HL-60 (cell line): ENCODE measurements at regions not wholly inside any gene's neighbourhood (a gene's known extent, or its start where the extent isn't known, plus 50 kb on each side); places are given as distances from the start of the nearest gene placed in this dataset.

Experiments
- DNase-seq, 2 experiments: peaks; one replicate each; pipeline ENCODE4 v3.0.0-alpha.2; 2010 to 2020; ENCODE audit warnings: low read depth in 1 of 2, low spot score in 1 of 2
- H3K27ac ChIP-seq: fragments of 250-450 bp; sonication (Bioruptor Pico); replicated peaks from 2 replicates; pipeline ENCODE4 v1.5.1; 2020; ENCODE audit warnings: mild to moderate bottlenecking, moderate library complexity
- H3K27me3 ChIP-seq: fragments of 250-450 bp; sonication (Bioruptor Pico); 2 replicates; pipeline ENCODE4 v1.5.1; 2021; ENCODE audit warnings: mild to moderate bottlenecking, moderate library complexity; ENCODE audit not compliant: insufficient read depth, poor library complexity, severe bottlenecking
- H3K4me3 ChIP-seq: replicated peaks from 2 replicates; pipeline ENCODE4 v1.5.1; 2011; ENCODE audit warnings: mild to moderate bottlenecking, control low read depth, low read length; ENCODE audit not compliant: insufficient read depth
- CTCF ChIP-seq: IDR thresholded peaks from one replicate; pipeline ENCODE4 v1.5.1; 2011; ENCODE audit warnings: low read length, control low read depth, inconsistent platforms; ENCODE audit not compliant: insufficient read depth
- GABPA ChIP-seq: IDR thresholded peaks from 2 replicates; pipeline ENCODE4 v1.6.1; 2012; ENCODE audit warnings: low read depth
- POLR2AphosphoS5 ChIP-seq: IDR thresholded peaks from 2 replicates; pipeline ENCODE4 v1.6.1; 2012; ENCODE audit warnings: low read depth
- REST ChIP-seq: IDR thresholded peaks from 2 replicates; pipeline ENCODE4 v1.6.1; 2012; ENCODE audit warnings: low read depth; ENCODE audit not compliant: insufficient replicate concordance
- SPI1 ChIP-seq: IDR thresholded peaks from 2 replicates; pipeline ENCODE4 v1.6.1; 2012; ENCODE audit warnings: low read depth, mild to moderate bottlenecking, borderline replicate concordance

- no peak for DNase-seq
- TF ChIP-seq SPI1 = no peak
- H3K27ac ChIP-seq = no peak overlapping the region
- H3K4me3 ChIP-seq = no peak overlapping the region
- H3K27me3 ChIP-seq = no peaks in the 10 kb centered on the region
Measured at GRCh38 chr11:98568013-98568412, 452.7 kb upstream of the CNTN5 start.

GRCh38 chr11:98572941-98573340 is 447.8 kb upstream of the CNTN5 start:
- no peak overlapping the region for H3K27ac ChIP-seq
- H3K27me3 ChIP-seq = no peaks in the 10 kb centered on the region
- TF ChIP-seq CTCF (no peak), POLR2AphosphoS5 (no peak), SPI1 (no peak), GABPA (no peak), REST (no peak)
- H3K4me3 ChIP-seq = no peak overlapping the region
- no peak for DNase-seq

- Histone ChIP-seq H3K4me3 (no peak overlapping the region), H3K27ac (no peak overlapping the region), H3K27me3 (no peaks in the 10 kb centered on the region)
- DNase-seq = no peak
- TF ChIP-seq SPI1 (peak; percentile 58; the same call in 1 of the 2 replicates), GABPA (no peak)
Measured at GRCh38 chr11:98587884-98588283, 432.9 kb upstream of the CNTN5 start.

- no peak for DNase-seq
- no peak overlapping the region for H3K4me3 ChIP-seq
- no peak overlapping the region for H3K27ac ChIP-seq
- TF ChIP-seq GABPA (no peak), REST (no peak), POLR2AphosphoS5 (no peak), SPI1 (no peak), CTCF (no peak)
- no peaks in the 10 kb centered on the region for H3K27me3 ChIP-seq
Measured at GRCh38 chr11:98589967-98590366, 430.8 kb upstream of the CNTN5 start.

- H3K4me3 ChIP-seq = no peak overlapping the region
- TF ChIP-seq CTCF (no peak), REST (no peak), POLR2AphosphoS5 (no peak), GABPA (no peak), SPI1 (no peak)
- H3K27ac ChIP-seq = no peak overlapping the region
- DNase-seq = no peak
- H3K27me3 ChIP-seq = no peaks in the 10 kb centered on the region
Measured at GRCh38 chr11:98600103-98600502, 420.6 kb upstream of the CNTN5 start.
